GM21619 (cell line): ENCODE measurements at regions not wholly inside any gene's neighbourhood (a gene's known extent, or its start where the extent isn't known, plus 50 kb on each side); places are given as distances from the start of the nearest gene placed in this dataset.

Experiments used
- ATAC-seq: cut with Tn5 transposase; IDR thresholded peaks from one replicate; pipeline ENCODE4 v1.9.1; 2021; ENCODE audit not compliant: unreplicated experiment

GRCh38 chr3:134079761-134080160, 50.0 kb upstream of the SLCO2A1 start:
- no peak for ATAC-seq
